Keratinocyte (primary cell): ENCODE measurements at regions not wholly inside any gene's neighbourhood (a gene's known extent, or its start where the extent isn't known, plus 50 kb on each side); places are given as distances from the start of the nearest gene placed in this dataset.

Source experiments
- CTCF ChIP-seq, 3 experiments: IDR thresholded peaks in 1 of 3; conservative IDR thresholded peaks in 1 of 3; optimal IDR thresholded peaks in 1 of 3; 2 replicates in 2 of 3; 3 replicates in 1 of 3; pipeline versions ENCODE3 to v1.5.1; 2011; ENCODE audit warnings: low read length in 3 of 3, mild to moderate bottlenecking in 3 of 3, moderate library complexity in 2 of 3, control low read depth in 1 of 3, inconsistent platforms in 1 of 3; ENCODE audit not compliant: insufficient read depth in 2 of 3; ENCODE audit errors: extremely low read depth in 1 of 3
- EZH2 ChIP-seq: IDR thresholded peaks from one replicate; pipeline ENCODE4 v1.6.1; 2012; ENCODE audit warnings: inconsistent platforms, mild to moderate bottlenecking, low read length, moderate library complexity

- no peak for TF ChIP-seq CTCF (optimal IDR thresholded peaks at IDR 0.05 in 1 of 3, IDR thresholded peaks at IDR 0.05 in 1 of 3, conservative IDR thresholded peaks at IDR 0.05 in 1 of 3; ENCODE audit: extremely low read depth in 1 of 3, insufficient read depth in 2 of 3, low read length in 3 of 3)
- TF ChIP-seq EZH2, result no peak
These were observed 130.8 kb upstream of the DPP6 start for GRCh38 chr7:153921408-153921807.
